ENCODE measurements at regions not wholly inside any gene's neighbourhood (a gene's known extent, or its start where the extent isn't known, plus 50 kb on each side); places are given as distances from the start of the nearest gene placed in this dataset.
"Not testable (repeated sequence)": the region's sequence is repeated elsewhere in the genome, so short reads cannot be mapped to it uniquely, and the experiment has no call there.

DNA sequence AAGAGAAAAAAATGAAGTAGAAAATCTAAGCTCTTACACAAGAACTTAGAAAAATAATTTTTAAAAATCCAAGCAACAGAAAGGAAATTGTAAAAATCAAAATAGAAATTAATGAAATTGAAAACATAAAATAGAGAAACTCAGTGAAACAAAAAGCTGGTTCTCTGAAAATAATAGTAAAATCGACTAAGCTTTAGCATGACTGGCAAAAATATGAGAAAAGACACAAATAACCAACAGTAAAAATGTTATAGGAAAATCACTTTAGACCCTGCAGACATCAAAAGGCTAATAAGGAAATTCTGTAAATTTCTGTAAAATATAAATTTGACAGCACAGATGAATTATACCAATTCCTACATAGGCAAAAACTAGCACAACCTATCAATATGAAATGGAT, 768.9 kb upstream of the LRRTM1 start:
- no peak for DNase-seq

- DNase-seq, result no peak
These were observed 763.6 kb upstream of the LRRTM1 start for GRCh38 chr2:81068144-81068543.

- DNase-seq, result no peak
These were observed 756.5 kb upstream of the LRRTM1 start for GRCh38 chr2:81061016-81061415.

DNA sequence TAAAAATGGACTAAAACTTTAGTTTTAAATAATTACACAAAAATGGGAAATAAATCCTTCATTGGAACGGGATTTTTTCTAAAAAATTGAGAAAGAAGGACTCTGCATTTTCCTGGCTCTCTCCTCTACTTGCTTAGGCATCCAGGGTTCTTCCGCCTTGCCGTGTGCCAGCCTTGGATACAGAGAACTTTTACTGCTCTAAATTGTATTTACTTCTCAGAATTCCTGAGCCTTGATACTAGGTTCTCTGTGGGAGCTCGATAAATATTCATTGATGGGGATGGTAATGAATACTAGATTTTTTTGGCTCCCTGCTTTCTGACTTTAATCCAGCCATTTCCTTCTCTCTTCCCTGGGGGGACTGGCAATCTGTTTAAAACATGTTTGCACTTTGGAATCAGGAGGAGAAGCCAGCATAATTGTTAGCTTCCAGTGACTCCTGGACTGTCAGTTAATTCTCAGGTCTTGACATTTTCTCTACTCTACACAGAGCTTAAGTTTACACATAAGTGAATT, 746.1 kb upstream of the LRRTM1 start:
- DNase-seq, result no peak

DNA sequence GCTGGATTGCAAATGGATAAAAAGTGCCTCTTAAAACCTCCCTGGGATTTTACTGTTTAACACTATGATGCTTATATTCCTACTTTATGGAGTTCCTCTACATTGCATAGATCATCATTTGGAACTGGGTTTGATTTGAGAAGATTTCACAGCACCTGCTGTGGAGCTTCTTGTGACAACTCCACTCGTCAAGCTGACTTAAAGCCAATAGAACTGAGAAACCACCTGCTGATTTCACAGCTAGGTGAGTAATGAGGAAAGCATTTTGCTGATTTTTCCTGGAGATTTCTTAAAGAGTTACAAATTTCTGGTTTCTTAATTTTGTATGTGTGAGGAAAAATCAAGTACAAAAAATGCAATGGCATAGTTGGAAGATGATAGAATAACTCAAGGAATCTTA, 739.1 kb upstream of the LRRTM1 start:
- no peak for DNase-seq

DNA sequence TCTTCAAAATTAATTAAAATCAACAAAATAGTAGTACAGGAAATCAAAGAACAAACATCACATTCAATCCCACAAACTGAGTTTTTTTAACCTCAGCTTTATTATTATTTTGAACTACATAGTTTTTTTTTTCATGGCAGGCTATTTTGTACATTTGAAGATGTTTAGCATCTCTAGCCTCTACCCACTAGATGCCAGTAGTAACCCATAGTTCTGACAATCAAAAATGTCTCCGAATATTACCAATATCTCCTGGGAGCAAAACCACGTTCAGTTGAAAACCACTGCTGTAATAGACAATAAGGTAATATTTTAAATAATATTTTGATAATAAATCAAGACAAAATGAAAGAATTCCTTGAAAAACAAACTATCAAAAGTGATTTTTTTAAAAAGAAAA, 702.6 kb upstream of the LRRTM1 start:
- DNase-seq, result no peak

DNA sequence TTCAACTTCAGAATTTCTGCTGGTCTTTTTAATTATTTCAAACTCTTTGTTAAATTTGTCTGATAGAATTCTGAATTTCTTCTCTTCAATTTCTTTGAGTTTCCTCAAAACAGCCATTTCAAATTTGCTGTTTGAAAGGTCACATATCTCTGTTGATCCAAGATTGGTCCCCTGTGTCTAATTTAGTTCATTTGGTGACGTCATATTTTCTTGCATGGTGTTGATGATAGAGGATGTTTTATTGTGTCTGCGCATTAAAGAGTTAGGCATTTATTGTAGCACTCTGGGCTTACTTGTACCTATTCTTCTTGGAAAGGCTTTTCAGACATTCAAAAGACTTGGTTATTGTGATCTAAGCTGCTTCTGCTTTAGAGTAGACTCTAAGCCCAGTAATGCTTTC, 698.4 kb upstream of the LRRTM1 start:
- no peak for DNase-seq

GRCh38 chr2:80987466-80987865, 682.9 kb upstream of the LRRTM1 start:
- DNase-seq, result no peak

- no peak for DNase-seq
These were observed 665.3 kb upstream of the LRRTM1 start for GRCh38 chr2:80969900-80970299.

DNA sequence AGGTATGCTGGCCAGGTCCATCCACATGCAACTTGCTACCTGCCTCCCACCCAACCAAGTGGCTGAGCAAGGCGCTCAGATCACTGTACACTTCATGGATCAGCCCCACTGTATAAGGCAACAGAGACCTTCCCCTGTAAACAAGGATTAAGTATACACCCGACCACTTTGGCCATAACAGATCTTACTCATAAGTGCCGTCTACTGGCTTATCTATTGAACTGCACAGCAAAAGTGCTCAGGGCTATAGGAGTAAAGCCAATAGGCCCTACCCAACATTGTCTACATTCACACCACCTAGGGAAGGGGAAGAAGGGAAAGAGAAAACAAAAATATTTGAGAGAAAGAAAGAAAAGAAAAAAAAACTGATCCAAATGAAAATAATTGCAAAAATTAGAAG, 663.9 kb upstream of the LRRTM1 start:
- no peak for DNase-seq

DNA sequence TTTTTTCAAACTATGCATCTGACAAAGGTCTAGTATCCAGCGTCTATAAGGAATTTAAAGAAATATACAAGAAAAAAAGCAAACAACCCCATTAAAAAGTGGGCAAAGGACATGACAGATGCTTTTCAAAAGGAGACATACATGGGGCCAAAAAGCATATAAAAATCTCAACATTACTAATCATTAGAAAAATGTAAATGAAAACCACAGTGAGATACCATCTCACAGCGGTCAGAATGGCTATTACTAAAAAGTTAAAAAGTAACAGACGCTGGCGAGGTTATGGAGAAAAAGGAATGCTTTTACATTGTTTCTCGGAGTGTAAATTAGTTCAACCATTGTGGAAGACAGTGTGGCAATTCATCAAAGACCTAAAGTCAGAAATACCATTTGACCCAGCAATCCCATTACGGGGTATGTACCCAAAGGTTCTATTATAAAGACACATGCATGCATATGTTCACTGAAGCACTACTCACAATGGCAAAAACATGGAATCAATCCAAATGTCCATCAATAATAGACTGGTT, 643.1 kb upstream of the LRRTM1 start:
- no peak for DNase-seq

DNA sequence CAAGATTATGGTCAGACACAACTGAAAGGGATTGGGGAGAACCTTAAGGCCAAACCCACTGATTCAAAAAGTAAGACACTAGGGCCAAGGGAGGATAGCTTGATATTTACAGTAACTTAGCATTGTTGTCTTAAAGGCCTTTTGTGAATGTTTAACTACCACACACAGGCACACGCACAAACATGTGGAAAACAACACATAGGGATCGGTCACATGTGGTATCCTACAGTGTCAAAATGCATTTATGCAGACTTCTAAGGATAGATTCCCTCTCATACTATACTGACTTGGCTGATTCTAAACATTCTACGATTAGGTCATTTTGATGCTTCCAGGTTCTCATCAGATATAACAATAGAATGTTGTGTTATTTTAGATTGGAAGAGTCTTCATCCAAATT, 638.9 kb upstream of the LRRTM1 start:
- DNase-seq, result no peak

DNA sequence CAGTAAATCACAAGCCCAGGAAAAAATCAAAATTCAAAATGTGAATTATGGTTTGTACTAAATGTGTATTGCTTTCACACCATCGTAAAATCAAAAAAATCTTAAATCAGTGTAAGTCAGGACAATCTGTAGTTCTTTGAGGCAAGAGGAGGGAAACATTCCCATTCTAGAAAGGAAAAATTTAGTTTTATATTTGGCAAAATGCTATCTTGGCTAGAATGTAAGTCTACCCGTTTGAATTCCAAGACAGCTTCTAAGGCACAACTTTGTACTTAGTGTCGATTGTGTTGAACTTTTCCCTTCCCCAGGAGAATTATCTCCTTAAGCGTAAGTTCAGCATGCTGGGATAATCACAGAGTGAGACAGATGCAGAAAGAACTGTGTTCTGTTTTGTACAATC, 638.2 kb upstream of the LRRTM1 start:
- DNase-seq, result no peak

DNA sequence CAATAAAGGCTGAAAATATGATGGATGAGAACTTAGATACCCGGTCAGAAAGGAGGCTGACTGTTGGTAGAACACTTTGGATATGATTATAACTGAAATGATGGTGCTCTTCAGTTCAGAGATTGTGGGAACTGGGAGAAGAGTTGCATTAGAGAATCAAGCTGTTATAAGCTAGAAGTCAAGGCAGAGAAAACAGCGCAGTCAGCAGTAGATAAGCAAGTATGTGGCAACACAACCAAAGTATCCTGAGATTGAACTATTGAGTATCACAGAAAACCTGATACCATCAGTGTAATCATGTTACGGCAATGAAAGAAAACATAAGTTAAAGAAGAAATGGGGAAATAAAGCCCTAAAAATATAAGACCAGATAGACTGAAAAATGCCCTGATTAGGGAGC, 633.9 kb upstream of the LRRTM1 start:
- no peak for DNase-seq

DNA sequence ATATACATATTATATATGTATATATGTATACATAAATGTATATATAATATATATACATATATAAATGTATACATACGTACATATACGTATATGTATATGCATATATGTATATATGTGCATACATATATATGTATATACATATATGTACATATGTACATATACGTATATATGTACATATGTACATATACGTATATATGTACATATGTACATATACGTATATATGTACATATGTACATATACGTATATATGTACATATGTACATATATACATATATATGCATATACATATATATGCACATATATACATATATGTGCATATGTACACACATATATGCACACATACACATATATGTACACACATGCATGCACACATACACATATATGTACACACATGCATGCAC, 627.3 kb upstream of the LRRTM1 start:
- DNase-seq, result not testable (repeated sequence)

DNA sequence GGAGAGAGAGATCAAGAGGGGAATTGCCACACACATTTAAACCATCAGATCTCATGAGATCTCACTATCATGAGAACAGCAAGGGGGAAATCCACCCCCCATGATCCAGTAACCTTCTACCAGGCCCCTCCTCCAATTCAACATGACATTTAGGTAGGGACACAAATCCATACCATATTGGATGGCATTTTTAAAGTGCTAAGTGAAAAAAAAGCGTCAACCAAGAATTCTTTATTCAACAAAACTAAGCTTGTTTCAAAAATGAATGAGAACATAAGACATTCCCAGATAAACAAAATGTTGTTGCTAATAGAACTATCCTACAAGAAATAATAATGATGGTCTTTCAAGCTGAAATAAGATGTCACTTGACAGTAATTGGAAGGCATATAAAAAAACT, 626.2 kb upstream of the LRRTM1 start:
- DNase-seq, result no peak

DNA sequence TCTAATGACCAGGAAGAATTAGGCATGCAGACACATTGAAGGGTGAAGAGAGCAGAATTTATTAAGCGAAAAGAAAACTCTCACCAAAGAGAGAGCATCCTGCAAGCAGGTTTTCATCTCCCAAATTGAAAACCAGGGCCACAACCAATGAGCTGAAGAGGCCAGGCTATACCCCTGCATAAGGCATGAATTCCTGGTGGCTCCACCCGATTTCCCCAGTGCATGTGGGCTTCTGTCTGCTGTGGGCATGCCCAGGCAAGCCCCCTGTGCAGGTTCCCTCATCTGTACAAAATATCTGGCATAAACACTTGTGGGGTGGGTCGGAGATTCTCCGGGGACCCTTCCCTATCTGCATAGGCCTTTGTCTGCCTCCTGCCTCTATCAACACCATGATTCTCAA, 621.6 kb upstream of the LRRTM1 start:
- DNase-seq, result no peak

DNA sequence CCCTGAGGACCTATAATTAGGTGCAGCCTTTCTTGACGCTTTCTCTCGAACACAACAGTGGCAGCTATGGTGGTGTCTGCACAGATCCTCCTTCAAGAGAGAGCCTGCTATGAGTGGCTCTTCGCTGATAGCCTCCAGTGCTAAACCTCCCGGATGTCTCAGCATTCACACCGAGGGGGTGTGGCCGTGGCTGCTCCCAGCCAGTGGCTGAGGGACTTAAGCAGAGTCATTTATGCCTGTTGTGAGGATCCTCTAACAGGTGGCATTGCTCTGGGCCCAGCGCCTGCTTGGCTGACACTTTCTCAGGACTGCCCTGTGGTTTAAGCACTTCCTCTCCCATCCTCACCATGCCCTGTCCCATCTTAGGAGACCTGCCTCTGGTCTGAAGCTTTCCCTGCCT, 592.0 kb upstream of the LRRTM1 start:
- no peak for DNase-seq

DNA sequence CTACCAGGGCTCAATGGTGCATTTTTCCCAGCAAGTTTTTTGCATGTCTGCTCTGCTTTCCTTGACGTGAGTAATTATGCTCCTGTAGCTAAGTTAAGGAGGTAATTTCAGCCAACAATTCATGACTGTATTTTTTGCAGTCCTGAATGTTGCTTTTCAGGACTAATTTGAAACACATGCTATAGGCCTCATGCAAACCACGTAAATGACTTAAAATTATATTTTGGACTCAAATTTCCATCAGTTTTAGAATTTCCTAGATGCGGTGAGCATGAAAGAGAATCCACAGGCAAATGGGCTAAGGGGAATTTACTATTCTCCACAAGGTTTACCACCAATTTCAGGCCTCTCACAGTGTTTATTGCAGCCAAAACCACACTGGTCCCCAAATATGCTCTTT, 589.9 kb upstream of the LRRTM1 start:
- no peak for DNase-seq

DNA sequence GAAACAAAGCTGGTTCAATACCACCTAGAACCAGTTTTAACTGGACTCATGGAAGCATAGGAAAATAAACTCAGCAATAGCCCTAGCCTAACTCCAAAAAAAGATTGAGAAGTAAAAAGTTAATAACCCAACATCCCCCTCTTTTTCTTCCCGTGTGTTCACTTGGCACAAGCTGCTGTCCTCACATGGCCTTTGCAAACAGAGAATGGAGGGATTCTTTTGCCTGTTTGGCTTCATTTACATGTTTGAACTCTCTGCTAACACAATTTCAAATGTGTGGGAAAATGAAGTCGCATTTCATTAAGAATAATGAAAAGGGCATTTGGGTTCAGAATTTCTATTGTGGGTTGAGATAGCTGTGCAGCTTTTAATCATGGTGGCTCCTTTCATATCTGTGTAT, 589.2 kb upstream of the LRRTM1 start:
- DNase-seq, result no peak

DNA sequence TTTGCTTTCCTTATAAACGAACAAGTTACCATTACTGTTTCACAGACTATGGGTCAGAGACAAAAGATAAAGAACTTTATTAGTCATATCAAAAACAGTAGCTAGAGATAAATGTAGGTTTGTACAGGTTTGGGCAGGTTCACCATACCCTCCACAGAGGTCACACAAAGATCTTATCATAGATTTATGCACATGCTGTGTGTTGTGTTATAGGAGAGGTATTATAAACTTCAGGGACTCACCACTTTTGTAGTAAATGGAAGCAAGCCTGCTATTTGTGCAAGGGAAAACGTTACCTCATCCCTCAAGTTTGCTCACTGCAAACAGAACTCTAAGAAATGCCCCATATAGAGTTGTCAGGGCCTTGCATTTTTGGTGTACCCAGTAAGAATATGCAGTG, 584.5 kb upstream of the LRRTM1 start:
- DNase-seq, result no peak

DNA sequence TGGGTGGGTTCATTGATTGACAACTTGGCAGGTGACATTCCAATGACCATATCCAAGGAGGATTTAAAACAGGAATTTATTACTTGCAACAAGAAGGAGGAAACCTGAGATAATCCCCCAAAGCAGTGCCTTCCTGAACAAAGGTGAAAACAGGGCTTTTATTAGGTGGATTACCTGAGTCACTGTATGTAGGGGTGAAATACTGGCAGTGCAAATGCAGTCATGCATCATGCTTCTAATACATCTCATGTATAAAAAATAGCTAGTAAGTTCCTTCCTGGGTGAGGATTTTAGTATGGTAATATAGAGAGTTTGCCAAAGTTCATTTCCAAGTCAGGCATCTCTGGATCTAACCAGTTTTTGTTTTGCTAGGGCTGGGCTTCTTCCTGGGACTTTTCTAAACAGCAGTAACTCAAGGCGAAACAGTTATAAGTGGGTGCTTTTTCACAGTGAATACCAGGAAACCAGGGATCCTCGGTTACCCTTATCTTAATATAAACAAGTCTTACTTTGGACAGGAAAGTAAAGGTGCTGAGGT, 583.4 kb upstream of the LRRTM1 start:
- no peak for DNase-seq

DNA sequence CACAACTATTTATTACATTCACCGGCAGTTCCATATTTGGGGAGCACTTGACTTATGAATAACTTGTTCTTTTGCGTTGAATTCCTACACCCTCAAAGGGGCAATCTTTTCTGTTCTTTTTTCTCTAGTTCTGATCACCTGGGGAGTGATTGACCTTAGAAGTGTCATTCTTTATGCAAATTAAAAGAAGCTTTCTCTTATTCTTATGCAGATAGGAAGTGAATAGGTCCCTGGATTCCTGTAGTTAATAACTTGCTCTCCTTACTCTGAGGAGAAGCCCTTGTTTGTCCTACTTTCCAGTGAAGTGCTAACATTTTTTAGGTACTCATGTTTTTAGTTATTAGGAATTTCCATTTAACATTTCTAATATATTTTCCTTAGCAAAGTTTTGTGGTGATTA, 569.8 kb upstream of the LRRTM1 start:
- no peak for DNase-seq

GRCh38 chr2:80869858-80870438, 565.4 kb upstream of the LRRTM1 start:
- DNase-seq, result no peak

DNA sequence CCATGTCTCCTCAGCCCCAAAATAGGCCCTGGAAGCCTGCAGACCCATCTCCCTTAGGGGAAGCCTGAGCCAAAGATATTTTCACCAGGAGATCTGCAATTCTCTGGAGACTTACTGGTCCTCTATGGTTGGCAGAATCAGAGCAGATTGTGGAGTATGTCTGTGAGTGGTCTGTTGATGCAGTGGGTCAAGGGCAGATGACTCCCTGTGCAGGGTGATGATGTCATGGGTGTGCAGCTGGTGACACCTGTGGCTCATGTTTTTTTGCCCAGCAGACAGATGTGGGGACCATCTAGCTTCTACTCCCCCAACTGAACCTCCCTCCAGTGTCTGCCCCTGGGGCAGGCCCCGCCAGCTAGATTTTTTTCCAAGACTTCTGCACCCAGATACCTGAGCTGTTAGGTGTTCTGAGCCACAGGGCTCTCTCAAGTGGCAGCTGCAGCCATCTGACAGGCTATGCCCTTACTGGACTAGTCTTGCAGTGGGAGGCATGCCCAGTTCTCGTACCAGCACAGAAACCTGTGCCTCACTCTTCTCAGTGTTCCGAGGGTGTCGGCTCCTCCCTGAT, 558.7 kb upstream of the LRRTM1 start:
- no peak for DNase-seq
